GM19351 (cell line): ENCODE measurements at regions not wholly inside any gene's neighbourhood (a gene's known extent, or its start where the extent isn't known, plus 50 kb on each side); places are given as distances from the start of the nearest gene placed in this dataset.
"Not testable (repeated sequence)": the region's sequence is repeated elsewhere in the genome, so short reads cannot be mapped to it uniquely, and the experiment has no call there.

Source experiments
- ATAC-seq: cut with Tn5 transposase; IDR thresholded peaks from one replicate; pipeline ENCODE4 v1.9.1; 2021; ENCODE audit warnings: mild to moderate bottlenecking, moderate library complexity; ENCODE audit not compliant: unreplicated experiment

DNA sequence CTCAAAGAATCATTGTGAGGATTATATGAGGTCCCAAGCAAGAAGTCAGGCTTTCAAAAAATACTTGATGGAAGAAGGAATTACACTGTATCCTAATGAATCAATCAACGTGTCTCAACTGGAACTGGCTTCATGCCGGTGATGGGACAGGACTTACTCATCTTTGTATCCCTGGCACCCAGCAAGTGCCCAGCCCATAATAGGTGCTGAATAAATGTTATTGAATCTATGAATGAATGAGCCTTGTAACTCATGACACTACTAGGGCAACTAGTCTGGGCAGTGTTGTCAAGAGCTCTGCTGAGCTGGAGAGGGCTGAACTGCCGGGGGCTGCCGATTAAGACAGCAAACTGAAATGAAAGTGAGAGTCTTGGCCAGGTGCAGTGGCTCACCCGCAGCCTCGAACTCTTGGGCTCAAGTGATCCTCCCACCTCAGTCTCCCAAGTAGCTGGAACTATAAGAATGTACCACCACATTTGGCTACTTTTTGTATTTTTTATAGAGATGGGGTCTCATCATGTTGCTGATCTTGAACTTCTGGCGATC, 87.2 kb upstream of the KIF5B start:
- ATAC-seq: no peak

DNA sequence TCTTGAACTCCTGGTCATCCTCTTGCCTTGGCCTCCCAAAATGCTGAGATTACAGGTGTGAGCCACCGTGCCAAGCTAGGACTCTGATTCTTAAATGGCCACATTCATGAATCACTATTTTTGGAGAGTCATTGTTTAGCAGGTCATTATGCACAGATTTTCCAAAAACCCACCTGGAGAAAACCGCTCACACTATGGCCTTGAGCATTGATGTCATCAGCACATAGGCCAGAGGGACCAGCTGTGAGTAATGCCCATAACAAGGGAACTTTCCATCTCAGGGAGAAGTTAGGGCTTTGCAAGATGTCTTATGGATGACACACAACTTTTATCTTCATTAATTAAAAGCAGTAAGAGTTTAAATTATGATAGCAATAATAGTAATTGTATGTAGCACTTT, 86.4 kb upstream of the KIF5B start:
- ATAC-seq: no peak

DNA sequence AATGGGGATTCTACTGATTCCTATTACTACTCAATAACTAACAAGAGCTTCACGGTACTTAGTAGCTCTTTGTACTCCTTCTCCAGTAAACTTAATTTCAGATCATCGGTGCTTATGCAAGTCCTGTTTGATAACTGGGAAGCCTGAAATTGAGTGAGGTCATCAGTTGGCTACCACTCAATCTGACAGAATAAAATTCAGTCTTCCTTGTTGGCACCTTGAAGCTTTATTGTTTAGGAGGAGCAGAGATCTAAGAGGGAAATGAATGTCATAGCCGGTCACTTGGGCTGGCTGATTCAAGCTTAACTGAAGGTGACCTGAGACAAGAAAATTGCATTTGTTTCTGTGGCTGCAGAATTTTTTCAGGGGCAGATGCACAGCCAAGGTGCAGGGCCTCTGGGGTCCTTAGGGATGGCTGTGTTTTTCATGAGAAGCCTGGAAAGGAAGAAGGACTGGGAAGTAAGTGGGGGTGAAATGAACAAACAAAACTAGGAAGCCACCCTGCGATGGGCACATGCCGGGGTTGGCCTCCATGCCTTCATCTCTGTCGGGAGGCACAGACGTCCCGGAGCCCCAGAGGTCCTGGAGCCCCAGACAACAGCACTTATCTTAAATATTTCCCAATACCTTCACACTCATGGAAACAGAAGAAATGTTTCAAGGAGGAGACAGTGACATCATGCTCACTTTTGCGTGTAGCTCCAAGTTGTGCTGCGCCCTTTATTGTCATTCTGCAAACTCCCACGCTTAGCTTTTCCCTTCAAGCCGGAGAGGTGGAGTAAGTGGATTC, 85.0 kb upstream of the KIF5B start:
- ATAC-seq: no peak

DNA sequence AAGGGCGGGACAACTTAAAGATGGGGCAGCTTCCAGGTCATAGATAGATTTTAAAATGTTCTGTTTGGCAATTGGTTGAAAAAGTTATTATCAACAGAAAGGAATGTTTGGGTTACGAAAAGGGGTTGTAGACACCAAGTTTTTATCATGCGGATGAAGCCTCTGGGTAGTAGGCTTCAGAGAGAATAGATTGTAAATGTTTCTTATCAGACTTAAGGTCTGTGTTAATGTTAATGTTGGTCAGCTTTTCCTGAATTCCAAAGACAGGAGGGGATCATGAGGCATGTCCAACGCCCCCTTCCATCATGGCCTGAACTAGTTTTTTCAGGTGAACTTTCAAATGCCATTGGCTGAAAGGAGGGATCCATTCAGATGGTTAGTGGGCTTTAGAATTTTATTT, 84.2 kb upstream of the KIF5B start:
- no peak for ATAC-seq

DNA sequence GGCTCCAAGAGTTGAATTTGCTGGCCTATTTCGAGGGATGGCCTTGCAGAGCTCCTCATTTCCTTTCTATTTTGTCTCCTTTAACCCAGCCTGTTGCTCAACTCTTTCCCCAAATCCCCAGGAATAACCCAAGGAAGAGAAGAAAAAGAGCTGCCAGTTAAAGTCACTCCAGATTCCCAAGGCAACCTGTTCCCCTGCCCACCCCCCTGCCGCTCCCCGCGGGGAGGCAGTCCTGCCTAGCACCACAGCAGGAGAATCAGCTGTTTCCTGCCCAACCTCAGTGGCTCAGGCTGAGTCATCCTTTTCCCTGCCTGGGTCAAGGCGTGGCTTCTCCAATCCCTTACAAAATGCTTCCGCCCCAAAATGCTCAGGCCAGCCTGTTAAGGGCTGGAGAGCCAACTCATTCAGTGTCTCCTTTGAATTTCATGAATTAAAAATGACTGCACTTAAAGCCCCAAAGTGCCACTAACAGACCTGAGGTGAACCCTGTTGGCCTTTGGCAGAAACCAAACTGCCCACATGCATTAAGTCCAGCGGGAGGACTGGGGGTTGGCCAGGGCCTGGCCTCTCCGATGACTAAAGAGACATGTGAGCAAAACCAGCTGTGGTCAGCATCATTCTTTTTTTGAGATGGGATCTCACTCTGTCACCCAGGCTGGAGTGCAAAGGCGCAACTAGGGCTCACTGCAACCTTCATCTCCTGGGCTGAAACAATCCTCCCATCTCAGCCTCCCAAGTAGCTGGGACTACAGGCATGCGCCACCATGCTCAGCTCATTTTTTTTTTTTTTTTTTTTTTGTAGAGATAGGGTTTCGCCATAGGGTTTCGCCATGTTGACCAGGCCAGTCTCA, 83.2 kb upstream of the KIF5B start:
- ATAC-seq: no peak

DNA sequence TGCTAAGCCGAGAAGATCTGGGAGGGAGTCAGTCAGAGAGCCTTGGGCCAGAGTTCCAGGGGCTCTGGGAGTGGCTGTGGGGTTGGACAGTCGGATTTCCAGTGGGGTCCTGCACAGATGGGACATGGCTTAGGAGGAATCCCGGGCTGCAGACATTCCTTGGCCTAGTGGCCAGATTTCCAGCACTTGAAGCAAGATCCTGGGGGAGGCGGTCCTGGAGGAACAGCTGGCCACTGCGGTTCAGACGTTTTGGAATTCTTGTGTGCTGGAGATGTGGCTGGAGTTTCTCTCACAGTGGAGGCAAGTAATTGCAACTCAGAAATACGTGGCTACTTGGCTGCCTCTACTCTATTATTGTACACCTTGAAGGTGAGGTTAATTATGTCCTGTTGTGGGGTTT, 80.7 kb upstream of the KIF5B start:
- ATAC-seq: not testable (repeated sequence)

DNA sequence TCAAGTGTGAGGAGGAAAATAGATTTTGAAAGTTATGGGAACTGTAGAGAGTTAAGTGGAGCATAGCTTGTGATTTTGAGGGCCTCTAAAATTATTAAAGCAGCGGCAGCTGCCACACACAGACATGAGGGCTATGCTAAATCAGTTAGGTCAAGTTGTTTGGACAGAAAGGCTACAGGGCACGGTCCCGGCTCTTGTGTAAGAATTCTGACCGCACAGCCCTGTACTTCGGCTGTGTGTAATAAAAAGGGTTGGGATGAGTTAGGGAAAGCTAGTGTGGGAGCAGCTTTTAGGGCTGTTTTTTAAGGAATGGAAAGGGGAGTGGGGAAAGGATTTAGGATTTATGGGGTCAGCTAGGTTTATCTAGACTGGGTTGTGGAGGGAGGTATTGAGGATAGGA, 79.6 kb upstream of the KIF5B start:
- ATAC-seq: not testable (repeated sequence)

DNA sequence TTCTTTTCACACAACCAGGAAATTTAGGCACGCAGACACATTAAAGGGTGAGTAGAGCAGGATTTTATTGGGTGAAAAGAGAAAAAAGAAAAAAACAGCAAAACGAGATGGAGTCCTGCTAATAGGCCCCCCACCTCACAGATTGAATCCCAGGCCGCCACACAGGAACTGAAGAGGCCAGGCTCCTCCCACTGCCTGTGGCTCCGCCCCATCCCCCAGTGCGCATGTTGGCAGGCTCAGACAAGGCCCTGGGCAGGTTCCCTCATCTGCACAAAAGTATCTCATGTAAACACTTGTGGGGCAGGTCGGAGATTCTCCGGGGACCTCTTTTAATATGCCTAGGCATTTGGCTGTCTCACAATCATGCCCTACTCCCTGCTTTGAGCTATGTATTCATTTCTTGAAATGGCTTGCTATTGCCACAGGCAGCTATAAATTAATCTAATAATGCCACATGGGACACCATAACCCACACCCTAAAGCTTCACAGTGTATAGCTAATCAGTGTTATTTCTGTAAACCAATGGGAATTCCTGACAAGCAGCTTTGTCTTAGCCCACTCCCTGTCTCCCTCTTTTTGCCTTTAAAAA, 76.2 kb upstream of the KIF5B start:
- no peak for ATAC-seq

DNA sequence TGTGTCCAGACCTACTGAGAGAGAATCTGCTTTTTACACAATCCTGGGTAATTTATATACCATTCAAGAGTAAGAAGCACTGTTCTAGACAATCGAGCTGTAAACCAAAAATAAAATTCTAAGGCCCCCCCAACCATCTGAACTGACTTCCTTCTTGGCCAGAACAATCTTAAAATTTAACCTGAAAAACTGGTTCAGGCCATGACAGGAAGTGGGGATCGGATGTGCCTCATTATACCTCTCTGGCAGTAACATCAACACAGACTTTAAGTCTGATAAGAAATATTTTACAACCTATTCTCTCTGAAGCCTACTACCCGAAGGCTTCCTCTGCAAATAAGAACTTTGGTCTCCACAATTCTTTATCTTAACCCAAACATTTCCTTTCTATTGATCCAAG, 75.2 kb upstream of the KIF5B start:
- no peak for ATAC-seq

DNA sequence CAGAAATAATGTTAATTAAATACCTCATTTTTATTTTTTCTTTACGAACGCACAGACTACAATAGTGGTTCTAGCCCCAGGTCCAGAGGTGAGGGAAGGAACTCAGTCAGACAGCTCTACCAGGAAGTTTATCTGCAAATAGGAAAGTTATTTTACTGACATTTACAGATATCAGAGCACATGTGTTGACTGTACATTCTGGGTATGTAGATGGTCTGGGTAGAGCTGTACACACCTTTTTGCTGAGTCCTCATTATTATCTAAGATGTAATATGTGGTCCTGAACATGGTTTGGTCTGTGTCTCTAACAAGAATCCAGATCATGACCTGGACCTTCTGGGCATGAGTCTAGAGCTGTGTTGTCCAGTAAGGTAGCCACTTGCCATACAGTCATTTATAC, 74.6 kb upstream of the KIF5B start:
- no peak for ATAC-seq

DNA sequence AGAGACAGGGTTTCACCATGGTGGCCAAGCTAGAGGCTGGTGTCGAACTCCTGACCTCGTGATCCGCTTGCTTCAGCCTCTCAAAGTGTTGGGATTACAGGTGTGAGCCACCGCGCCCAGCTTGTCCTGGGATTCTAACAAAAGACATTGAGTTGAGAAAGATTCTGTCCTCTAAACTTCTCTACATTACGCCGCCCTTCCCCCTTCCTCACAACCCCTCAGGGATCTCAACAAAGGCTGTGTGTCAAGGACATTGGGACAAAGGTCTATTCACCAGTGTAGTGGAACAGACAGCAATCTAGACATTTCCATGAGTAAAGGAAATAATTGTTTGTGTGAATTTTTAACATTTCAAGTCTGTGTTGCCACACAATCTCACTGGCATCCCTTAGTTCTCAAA, 68.8 kb upstream of the KIF5B start:
- ATAC-seq: no peak

DNA sequence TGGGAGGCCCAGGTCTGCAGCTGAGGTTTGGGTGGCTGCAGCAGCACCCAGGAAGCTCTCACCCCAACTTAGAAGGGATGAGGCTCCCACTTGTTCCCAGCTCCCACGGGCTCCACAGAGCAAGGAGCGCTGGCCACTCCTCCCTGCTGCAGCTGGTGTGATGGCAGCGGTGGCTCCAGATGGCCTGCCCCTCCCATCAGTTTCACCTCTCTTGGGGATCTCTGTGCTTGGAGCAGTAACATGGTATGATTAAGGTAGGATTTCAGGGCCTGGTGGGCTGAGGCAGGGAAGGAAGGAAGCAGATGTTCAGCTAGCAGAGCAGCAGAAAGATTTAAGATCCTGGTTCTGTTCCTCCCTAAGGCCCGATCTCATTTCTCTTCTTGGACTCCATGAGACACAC, 66.8 kb upstream of the KIF5B start:
- no peak for ATAC-seq

DNA sequence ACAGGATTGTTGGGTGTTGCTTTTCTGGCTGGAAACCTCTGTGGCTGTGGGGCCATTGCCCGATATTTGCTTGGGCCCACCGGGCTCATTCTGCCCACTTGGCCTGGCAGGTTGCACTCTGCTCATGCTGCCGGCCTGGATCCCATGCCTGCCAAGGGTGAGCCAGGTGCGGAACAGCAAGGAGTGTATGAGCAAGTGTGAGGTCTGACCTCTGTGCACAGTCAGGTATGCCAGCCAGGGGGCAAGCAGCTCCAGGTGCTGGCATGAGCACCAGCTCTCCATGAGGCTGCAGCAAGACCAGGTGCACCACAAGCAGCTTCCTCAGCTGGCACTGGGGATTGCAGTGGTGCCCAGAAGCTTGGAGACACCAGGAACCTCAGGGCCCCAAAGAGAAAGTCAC, 65.4 kb upstream of the KIF5B start:
- ATAC-seq: no peak

DNA sequence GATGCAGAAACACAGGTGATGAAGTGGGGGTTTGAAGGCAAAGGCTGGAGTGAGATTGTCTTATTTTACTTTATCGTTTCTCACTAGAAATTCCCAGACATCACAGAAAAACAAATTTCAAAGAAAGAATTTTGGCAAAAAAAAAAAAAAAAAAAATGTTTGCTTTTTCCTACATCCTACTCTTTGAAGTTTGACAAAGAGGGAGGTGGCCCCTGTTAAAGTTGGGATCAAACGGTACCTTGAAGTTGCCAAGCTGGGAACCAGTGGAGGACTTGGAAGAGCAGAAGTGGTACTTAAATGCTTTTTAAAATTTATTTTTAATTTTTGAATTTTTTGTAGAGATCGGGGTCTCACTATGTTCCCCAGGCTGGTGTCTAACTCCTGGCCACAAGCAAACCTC, 63.9 kb upstream of the KIF5B start:
- ATAC-seq: no peak

DNA sequence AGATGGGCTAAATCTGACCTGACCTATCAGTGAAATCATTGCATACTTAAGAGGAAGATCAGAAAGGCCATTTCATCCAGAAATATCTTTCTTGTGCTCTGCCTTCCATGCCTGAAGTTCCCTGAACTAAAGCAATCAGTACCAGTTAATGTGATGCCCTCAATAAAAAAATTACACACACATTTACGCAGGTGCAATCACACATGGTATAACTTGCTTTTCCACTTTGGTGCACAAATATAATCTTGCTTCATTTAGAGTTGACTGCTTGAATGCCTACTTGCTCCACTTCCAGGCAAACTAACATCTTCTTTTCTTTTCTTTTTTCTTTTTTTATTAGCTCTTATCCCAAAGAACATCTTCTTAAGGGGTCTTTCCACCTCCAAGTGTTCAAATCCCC, 58.3 kb upstream of the KIF5B start:
- ATAC-seq: no peak

DNA sequence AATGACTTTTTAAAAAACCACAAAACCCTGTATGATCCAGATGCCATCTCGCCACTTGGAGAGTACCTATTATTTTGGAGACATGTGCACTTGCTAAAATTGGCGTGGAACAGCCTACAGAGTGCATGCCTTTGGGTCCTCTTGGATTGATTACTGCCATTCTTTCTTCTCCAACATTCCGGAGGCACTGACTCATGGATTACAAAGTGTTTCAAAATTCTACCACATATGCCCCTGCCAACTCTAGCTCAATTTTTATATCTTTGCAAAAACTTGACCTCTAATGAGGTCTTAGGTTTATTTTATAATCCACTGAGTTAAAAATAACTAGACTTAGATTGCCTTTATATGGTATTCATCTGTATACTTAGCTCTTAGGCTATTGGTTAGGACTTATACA, 55.8 kb upstream of the KIF5B start:
- ATAC-seq: no peak

DNA sequence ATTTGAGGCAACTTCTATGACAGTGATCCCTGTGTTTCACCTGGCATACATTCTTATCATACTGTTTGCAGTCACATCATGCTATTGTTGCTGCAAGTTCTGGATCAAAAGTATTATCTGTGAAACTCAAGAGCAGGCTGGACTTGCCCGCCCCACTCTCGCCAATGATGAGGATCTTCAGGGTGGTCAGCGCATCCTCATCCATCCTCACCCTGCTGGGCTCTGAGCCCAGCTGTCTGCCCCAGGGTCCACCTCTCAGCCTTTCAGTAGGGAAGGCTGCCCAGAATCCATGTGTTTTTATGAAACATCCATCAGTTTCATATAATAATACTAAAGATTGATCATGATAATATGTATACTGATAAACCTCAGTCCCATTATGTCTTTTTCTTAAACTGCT, 55.4 kb upstream of the KIF5B start:
- ATAC-seq: no peak

DNA sequence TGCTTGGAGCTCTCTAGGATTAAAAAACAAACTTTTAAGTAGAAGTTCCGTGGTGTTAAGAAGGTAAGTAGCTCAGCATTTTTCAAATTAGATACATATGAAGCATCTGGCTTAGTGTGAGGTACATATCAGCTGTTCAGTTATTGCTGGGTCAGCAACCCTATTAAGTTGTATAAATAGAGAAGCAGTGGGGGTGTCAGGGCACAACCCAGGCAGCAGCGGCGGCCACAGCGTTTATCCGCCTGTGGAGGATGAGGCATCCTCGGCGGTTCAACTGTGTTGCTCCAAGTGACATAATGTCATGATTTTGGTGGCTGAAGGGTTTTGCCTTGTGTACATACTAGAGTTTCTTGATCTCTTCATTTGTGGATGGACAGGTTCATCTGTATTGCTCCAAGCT, 54.6 kb upstream of the KIF5B start:
- no peak for ATAC-seq

DNA sequence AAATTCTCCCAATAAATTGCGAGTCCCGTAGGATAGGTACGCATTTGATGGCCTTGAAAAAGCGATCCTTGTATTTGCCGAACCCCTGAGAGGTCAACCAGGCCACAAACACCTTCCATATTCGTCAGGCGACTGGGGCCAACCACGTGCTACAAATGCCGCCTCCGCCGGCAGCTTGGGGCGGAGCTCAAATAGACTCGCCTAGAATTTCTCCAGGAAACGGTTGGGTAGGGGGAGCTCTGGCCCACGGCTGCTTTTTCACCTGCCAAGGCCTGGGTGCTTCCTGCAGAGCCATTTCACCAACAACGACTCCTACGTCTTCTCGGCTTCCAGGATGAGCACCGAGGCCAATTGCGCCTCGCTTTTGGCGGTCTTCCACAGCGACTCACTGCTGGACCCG, 53.4 kb upstream of the KIF5B start:
- no peak for ATAC-seq
